ENCODE measurements at regions not wholly inside any gene's neighbourhood (a gene's known extent, or its start where the extent isn't known, plus 50 kb on each side); places are given as distances from the start of the nearest gene placed in this dataset.

DNA sequence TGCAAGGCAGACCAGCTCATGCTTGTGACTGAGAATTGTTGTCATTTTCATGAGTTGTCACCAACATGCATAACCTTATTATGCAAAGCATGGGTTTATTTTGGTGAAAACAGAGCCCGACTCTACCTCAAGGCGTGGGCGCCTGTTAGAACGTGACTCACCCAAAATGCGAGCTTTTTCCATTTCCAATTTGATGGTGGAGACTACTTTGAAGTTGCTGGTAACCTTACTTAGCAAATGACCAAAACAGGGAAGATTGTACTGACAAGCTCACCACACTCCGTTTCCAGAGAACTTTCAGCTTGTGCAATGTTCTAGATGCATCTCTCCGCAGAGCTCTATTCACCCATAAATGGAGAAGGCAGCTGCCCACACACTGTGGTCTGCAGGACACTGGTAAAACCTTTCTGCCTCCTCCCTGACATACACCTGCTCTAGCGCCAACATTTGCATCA lies 284.5 kb downstream of the MAF start:
- TF ChIP-seq, protein P1, sequence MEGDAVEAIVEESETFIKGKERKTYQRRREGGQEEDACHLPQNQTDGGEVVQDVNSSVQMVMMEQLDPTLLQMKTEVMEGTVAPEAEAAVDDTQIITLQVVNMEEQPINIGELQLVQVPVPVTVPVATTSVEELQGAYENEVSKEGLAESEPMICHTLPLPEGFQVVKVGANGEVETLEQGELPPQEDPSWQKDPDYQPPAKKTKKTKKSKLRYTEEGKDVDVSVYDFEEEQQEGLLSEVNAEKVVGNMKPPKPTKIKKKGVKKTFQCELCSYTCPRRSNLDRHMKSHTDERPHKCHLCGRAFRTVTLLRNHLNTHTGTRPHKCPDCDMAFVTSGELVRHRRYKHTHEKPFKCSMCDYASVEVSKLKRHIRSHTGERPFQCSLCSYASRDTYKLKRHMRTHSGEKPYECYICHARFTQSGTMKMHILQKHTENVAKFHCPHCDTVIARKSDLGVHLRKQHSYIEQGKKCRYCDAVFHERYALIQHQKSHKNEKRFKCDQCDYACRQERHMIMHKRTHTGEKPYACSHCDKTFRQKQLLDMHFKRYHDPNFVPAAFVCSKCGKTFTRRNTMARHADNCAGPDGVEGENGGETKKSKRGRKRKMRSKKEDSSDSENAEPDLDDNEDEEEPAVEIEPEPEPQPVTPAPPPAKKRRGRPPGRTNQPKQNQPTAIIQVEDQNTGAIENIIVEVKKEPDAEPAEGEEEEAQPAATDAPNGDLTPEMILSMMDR (conservative IDR thresholded peaks at IDR 0.05; ENCODE audit: low read depth, low read length): no peak
- no peak for DNase-seq (ENCODE audit: low read depth)
- H3K4me3 ChIP-seq (ENCODE audit: low read length): no peak overlapping the region

DNA sequence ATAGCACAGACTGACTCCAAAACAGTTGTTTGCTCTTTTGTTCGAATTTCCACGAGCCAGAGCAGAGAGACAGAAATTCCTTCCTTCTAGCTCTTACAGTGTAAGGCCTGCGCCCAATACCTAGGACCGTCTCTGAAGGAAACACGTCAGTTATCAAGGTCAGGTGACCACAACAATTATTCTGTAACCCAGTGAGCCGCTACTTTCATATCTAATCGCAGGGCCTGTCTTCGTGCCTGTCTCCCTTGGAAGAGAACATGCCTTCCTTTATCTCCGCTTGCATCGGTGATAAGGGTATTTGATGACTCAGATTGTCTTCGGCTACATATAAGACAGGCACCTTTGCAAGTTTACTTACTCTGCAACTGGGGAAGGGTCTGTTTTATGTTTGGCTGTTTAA lies 288.0 kb downstream of the MAF start:
- TF ChIP-seq, protein P1 (conservative IDR thresholded peaks at IDR 0.05; ENCODE audit: low read depth, low read length): no peak
- no peak overlapping the region for H3K4me3 ChIP-seq (ENCODE audit: low read length)
- no peak for DNase-seq (ENCODE audit: low read depth)

DNA sequence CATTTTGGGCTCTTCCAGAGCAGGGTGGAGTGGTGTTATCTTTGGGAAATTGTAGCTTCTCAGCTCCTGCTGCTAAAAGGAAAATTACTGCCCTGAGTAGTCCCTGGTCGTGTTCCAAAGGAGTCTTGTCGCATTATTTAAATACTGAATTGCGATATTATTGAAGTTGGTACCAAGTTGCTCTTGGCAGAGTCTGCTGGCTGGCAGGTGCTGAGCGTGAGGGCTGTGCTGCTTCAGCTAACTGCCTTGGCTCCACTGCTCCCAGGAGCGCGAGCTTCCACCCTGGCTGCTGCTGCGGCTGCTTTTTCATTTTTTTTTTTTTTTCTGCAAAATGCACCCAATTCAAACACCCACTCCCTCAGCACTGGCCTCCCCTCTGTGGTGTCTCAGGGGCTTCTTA lies 289.8 kb downstream of the MAF start:
- H3K4me3 ChIP-seq (ENCODE audit: low read length): no peak overlapping the region
- TF ChIP-seq, protein P1 (conservative IDR thresholded peaks at IDR 0.05; ENCODE audit: low read depth, low read length): no peak
- DNase-seq (ENCODE audit: low read depth): no peak

DNA sequence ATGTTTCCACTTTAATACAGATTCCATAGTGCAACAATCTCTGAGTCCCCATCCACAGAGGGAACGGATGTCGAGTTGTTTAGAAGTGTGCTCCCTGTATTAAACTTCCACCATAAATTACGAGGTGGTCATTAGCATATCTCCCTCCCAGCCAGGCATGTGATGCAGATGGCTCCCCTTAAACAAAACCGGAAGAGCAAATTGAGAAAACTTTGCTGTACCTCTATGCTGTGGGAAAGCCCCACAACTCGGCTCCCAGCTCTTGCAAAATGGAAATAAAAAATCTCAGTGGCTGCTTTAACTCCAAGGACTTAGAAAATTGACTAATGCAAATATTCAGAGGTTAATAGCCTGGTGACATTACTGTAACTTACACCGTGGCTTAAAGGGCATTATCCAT lies 290.9 kb downstream of the MAF start:
- TF ChIP-seq, protein P1 (conservative IDR thresholded peaks at IDR 0.05; ENCODE audit: low read depth, low read length): no peak
- no peak for DNase-seq (ENCODE audit: low read depth)

DNA sequence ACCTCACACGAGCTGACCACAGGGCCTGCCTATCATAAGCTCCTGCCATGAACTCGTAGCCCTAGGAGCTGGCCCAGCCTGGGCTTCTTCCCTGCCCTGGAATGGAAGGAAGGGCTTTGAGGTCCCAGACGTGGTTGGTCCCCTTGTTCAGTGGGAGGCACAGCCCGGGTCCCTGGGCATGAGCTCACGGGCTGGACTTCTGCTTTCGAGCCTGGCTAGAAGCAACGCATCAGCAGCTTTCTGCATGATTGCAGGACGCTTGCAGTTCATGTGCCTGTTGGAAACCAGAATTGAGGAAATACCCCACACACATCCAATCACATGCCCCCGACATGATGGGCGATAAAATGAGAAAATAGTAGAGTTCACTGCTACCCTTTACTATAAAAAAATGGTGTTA lies 293.3 kb downstream of the MAF start:
- TF ChIP-seq, protein P1 (conservative IDR thresholded peaks at IDR 0.05; ENCODE audit: low read depth, low read length): no peak
- DNase-seq (ENCODE audit: low read depth): no peak

More for the DNA sequence above, 290.9 kb downstream of the MAF start:
- no peak overlapping the region for H3K4me3 ChIP-seq (ENCODE audit: low read length)

DNA sequence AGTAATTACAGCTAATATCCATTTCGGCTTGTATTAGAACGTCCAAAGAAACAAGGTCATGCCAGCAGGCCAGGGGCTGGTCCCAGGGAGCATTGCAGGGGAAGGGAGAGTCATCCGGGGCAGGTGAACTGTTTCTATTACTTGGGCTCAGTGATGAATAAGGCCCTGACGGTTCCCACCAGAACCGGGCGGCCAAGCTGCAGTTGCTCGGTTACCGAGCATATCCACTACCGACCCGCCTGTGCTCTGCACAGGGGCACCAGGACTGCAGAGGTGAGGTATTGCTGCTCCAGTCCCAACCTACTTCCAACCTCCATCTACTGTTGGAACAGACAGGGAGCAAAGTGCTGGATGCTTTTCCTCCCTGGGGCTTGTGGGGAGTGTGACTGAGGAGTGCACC lies 295.5 kb downstream of the MAF start:
- H3K4me3 ChIP-seq (ENCODE audit: low read length): no peak overlapping the region
- no peak for DNase-seq (ENCODE audit: low read depth)
- TF ChIP-seq, protein P1 (conservative IDR thresholded peaks at IDR 0.05; ENCODE audit: low read depth, low read length): no peak

More for the DNA sequence above, 293.3 kb downstream of the MAF start:
- no peak overlapping the region for H3K4me3 ChIP-seq (ENCODE audit: low read length)

DNA sequence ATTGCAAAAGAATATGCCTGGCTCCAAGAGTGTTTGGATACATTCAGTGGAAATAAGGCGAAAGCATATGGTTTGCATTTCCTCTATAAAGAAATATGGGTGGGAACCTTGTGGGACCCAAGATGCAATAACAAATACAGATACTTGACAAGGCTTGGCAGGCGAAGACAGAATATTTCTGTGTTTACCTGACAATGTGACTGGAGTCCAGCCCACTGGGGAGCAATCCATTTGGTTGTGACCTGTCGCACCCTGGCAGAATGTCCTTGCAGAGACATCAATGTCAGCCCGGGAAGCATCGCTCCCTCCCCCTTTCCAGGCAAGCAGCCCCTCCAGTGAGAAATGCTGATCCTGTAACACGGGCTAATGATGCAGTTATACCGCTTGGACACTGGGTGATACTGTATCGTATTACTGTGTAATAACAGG lies 296.6 kb downstream of the MAF start:
- no peak for DNase-seq (ENCODE audit: low read depth)
- TF ChIP-seq, protein P1 (conservative IDR thresholded peaks at IDR 0.05; ENCODE audit: low read depth, low read length): no peak

More for the DNA sequence above, 296.6 kb downstream of the MAF start:
- no peak overlapping the region for H3K4me3 ChIP-seq (ENCODE audit: low read length)

Data from retinal pigment epithelial cell (primary cell).